ENCODE measurements at regions not wholly inside any gene's neighbourhood (a gene's known extent, or its start where the extent isn't known, plus 50 kb on each side); places are given as distances from the start of the nearest gene placed in this dataset.

DNA sequence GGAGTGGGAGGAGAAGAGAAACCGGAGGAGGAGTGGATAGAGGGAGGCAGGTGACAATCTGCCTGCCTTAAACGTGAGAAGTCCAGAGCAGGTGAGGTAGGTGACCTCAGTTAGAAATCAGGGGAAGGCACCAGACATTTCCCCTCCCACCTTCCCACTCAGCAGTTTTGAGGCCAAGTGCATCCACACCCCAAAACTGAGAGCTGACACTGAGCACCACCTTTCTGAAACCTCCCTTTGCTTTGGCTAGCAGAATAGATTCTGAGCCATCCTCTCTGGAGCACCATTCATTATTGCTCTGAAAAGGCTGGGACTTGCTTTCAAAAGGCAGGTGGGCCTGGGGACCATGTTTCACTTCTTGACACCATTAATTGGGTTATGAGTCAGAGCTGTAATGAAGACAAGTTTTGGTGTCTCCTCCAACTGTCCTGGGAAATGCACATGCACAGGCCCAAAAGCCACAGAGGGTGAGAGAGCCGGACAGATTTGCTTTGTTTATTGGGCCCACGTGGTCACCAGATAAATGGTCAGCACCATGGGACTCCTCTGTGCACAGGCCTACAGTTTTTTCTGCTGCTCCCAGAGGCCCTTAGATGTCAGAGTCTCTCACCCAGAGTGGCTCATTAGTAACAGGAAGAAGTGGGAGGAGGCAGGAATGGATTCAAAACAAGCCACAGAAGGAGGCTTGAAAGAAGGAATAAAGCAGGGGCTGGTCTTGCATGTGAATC is 314.7 kb downstream of the TLE1 start (continued):
- TF ChIP-seq, protein P1, sequence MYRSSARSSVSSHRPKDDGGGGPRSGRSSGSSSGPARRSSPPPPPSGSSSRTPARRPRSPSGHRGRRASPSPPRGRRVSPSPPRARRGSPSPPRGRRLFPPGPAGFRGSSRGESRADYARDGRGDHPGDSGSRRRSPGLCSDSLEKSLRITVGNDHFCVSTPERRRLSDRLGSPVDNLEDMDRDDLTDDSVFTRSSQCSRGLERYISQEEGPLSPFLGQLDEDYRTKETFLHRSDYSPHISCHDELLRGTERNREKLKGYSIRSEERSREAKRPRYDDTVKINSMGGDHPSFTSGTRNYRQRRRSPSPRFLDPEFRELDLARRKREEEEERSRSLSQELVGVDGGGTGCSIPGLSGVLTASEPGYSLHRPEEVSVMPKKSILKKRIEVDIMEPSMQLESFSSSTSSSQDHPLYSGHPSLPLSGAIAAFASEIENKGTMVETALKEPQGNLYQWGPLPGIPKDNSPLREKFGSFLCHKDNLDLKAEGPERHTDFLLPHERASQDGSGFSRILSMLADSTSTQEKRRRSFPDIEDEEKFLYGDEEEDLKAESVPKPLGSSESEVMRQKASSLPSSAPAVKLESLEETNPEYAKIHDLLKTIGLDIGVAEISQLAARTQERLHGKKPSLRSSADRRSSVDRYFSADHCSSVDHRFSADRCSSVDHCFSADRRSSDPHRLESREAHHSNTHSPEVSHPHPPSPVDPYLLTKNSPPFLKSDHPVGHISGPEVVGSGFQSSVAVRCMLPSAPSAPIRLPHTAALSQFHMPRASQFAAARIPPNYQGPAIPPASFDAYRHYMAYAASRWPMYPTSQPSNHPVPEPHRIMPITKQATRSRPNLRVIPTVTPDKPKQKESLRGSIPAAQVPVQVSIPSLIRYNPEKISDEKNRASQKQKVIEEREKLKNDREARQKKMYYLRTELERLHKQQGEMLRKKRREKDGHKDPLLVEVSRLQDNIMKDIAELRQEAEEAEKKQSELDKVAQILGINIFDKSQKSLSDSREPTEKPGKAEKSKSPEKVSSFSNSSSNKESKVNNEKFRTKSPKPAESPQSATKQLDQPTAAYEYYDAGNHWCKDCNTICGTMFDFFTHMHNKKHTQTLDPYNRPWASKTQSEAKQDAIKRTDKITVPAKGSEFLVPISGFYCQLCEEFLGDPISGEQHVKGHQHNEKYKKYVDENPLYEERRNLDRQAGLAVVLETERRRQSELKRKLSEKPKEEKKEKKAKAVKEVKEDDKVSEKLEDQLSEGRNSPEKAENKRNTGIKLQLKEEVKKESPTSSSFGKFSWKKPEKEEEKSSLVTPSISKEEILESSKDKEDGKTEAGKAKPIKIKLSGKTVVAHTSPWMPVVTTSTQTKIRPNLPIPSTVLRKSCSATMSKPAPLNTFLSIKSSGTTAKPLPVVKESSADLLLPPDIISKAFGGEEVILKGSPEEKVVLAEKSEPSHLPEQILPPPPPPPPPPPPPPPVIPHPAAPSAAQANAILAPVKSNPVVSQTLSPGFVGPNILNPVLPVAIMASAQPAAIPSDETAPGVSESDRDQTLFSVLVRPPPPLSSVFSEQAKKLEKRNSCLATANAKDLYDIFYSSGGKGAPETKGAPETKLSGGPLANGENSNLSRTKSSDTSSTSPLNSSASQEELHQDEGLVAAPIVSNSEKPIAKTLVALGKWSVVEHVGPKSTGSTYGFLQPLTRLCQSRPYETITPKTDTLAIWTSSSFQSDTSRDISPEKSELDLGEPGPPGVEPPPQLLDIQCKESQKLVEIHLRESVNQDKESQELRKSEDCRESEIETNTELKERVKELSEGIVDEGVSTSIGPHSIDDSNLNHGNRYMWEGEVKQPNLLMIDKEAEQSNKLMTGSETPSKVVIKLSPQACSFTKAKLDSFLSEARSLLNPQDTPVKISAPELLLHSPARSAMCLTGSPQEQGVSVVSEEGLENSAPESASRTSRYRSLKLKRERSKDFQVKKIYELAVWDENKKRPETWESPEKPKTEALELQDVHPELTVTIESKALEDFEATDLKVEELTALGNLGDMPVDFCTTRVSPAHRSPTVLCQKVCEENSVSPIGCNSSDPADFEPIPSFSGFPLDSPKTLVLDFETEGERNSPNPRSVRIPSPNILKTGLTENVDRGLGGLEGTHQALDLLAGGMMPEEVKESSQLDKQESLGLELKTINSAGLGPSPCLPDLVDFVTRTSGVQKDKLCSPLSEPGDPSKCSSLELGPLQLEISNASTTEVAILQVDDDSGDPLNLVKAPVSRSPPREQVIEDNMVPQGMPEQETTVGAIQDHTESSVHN (CRISPR knock-in tag; IDR thresholded peaks at IDR 0.05): no peak
- TF ChIP-seq SCMH1 (CRISPR knock-in tag; IDR thresholded peaks at IDR 0.05; ENCODE audit: borderline replicate concordance): no peak
- TF ChIP-seq NR2C2 (CRISPR knock-in tag; IDR thresholded peaks at IDR 0.05; ENCODE audit: borderline replicate concordance): no peak
- TF ChIP-seq PCBP2 (optimal IDR thresholded peaks at IDR 0.05; ENCODE audit: low read depth, low read length, poor library complexity, severe bottlenecking): no peak
- no peak for TF ChIP-seq HHEX (CRISPR knock-in tag; IDR thresholded peaks at IDR 0.05)
- TF ChIP-seq SALL2 (CRISPR knock-in tag; IDR thresholded peaks at IDR 0.05): no peak
- TF ChIP-seq ZNF878 (CRISPR knock-in tag; IDR thresholded peaks at IDR 0.05): no peak
- no peak for TF ChIP-seq HCFC1 (IDR thresholded peaks at IDR 0.05; ENCODE audit: low read depth, low read length)
